ENCODE measurements at regions not wholly inside any gene's neighbourhood (a gene's known extent, or its start where the extent isn't known, plus 50 kb on each side); places are given as distances from the start of the nearest gene placed in this dataset.
A peak's percentile ranks its signal among the peaks of the same experiment; 100 is the strongest.

GRCh38 chr3:10763817-10764258 lies 52.2 kb upstream of the SLC6A11 start:
- Mint-ChIP-seq H3K4me1 (peaks cover 8% of the 10 kb centered on the region), H3K4me3 (no peak overlapping the region), H3K36me3 (no peaks in the 10 kb centered on the region), H3K9me3 (peaks cover 5% of the 10 kb centered on the region), H3K27me3 (ENCODE audit: low read depth) (no peaks in the 10 kb centered on the region; the same call in 1 of the 2 replicates), H3K27ac (no peak overlapping the region)
- ATAC-seq, result no peak
- DNase-seq (ENCODE audit: low spot score), result no peak
- POLR2A ChIA-PET, result no interaction called here
- TF ChIP-seq CREB1 (CRISPR knock-in tag; IDR thresholded peaks at IDR 0.05), result no peak
- TF ChIP-seq EMX1 (CRISPR knock-in tag; IDR thresholded peaks at IDR 0.05), result no peak
- TF ChIP-seq ELF4 (CRISPR knock-in tag; IDR thresholded peaks at IDR 0.05; ENCODE audit: low read depth), result no peak
- TF ChIP-seq, protein P1, sequence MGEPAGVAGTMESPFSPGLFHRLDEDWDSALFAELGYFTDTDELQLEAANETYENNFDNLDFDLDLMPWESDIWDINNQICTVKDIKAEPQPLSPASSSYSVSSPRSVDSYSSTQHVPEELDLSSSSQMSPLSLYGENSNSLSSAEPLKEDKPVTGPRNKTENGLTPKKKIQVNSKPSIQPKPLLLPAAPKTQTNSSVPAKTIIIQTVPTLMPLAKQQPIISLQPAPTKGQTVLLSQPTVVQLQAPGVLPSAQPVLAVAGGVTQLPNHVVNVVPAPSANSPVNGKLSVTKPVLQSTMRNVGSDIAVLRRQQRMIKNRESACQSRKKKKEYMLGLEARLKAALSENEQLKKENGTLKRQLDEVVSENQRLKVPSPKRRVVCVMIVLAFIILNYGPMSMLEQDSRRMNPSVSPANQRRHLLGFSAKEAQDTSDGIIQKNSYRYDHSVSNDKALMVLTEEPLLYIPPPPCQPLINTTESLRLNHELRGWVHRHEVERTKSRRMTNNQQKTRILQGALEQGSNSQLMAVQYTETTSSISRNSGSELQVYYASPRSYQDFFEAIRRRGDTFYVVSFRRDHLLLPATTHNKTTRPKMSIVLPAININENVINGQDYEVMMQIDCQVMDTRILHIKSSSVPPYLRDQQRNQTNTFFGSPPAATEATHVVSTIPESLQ (CRISPR knock-in tag; IDR thresholded peaks at IDR 0.05), result no peak
- TF ChIP-seq, protein P2, sequence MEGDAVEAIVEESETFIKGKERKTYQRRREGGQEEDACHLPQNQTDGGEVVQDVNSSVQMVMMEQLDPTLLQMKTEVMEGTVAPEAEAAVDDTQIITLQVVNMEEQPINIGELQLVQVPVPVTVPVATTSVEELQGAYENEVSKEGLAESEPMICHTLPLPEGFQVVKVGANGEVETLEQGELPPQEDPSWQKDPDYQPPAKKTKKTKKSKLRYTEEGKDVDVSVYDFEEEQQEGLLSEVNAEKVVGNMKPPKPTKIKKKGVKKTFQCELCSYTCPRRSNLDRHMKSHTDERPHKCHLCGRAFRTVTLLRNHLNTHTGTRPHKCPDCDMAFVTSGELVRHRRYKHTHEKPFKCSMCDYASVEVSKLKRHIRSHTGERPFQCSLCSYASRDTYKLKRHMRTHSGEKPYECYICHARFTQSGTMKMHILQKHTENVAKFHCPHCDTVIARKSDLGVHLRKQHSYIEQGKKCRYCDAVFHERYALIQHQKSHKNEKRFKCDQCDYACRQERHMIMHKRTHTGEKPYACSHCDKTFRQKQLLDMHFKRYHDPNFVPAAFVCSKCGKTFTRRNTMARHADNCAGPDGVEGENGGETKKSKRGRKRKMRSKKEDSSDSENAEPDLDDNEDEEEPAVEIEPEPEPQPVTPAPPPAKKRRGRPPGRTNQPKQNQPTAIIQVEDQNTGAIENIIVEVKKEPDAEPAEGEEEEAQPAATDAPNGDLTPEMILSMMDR (IDR thresholded peaks at IDR 0.05), result no peak
- no peak for TF ChIP-seq TEAD1 (CRISPR knock-in tag; IDR thresholded peaks at IDR 0.05)
- TF ChIP-seq MYBL2 (CRISPR knock-in tag; IDR thresholded peaks at IDR 0.05), result no peak
- TF ChIP-seq, protein P3, sequence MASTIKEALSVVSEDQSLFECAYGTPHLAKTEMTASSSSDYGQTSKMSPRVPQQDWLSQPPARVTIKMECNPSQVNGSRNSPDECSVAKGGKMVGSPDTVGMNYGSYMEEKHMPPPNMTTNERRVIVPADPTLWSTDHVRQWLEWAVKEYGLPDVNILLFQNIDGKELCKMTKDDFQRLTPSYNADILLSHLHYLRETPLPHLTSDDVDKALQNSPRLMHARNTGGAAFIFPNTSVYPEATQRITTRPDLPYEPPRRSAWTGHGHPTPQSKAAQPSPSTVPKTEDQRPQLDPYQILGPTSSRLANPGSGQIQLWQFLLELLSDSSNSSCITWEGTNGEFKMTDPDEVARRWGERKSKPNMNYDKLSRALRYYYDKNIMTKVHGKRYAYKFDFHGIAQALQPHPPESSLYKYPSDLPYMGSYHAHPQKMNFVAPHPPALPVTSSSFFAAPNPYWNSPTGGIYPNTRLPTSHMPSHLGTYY (CRISPR knock-in tag; IDR thresholded peaks at IDR 0.05), result no peak
- no peak for TF ChIP-seq ZNF138 (CRISPR knock-in tag; conservative IDR thresholded peaks at IDR 0.05)
- no peak for TF ChIP-seq NFYB (CRISPR knock-in tag; conservative IDR thresholded peaks at IDR 0.05; ENCODE audit: low read depth)
- TF ChIP-seq, protein P4, sequence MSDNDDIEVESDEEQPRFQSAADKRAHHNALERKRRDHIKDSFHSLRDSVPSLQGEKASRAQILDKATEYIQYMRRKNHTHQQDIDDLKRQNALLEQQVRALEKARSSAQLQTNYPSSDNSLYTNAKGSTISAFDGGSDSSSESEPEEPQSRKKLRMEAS (CRISPR knock-in tag; IDR thresholded peaks at IDR 0.05), result no peak
- TF ChIP-seq, protein P5, sequence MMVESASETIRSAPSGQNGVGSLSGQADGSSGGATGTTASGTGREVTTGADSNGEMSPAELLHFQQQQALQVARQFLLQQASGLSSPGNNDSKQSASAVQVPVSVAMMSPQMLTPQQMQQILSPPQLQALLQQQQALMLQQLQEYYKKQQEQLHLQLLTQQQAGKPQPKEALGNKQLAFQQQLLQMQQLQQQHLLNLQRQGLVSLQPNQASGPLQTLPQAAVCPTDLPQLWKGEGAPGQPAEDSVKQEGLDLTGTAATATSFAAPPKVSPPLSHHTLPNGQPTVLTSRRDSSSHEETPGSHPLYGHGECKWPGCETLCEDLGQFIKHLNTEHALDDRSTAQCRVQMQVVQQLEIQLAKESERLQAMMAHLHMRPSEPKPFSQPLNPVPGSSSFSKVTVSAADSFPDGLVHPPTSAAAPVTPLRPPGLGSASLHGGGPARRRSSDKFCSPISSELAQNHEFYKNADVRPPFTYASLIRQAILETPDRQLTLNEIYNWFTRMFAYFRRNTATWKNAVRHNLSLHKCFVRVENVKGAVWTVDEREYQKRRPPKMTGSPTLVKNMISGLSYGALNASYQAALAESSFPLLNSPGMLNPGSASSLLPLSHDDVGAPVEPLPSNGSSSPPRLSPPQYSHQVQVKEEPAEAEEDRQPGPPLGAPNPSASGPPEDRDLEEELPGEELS (CRISPR knock-in tag; IDR thresholded peaks at IDR 0.05), result no peak
- CTCF ChIA-PET, result interaction anchor here (1.0 to 4.3 kb wide), 4 partner anchors 9 to 297 kb away, joined by 3 to 44 read pairs (median 4); no protein-coding TSS in a partner anchor

- ChIA-PET CTCF (interaction anchor here (0.8 to 4.3 kb wide), 5 partner anchors 8 to 442 kb away, joined by 3 to 44 read pairs (median 4); no protein-coding TSS in a partner anchor), POLR2A (no interaction called here)
- H3K4me3 Mint-ChIP-seq, result no peak overlapping the region
- no peak overlapping the region for H3K27ac Mint-ChIP-seq
- H3K4me1 Mint-ChIP-seq, result peaks cover 8% of the 10 kb centered on the region
- DNase-seq (ENCODE audit: low spot score) (no peak), ATAC-seq (peak; percentile 62)
- TF ChIP-seq NFYB (CRISPR knock-in tag; conservative IDR thresholded peaks at IDR 0.05; ENCODE audit: low read depth) (no peak), HMGA2 (CRISPR knock-in tag; IDR thresholded peaks at IDR 0.05) (no peak), ESRRA (CRISPR knock-in tag; IDR thresholded peaks at IDR 0.05; ENCODE audit: borderline replicate concordance) (no peak)
- TF ChIP-seq, protein P6, sequence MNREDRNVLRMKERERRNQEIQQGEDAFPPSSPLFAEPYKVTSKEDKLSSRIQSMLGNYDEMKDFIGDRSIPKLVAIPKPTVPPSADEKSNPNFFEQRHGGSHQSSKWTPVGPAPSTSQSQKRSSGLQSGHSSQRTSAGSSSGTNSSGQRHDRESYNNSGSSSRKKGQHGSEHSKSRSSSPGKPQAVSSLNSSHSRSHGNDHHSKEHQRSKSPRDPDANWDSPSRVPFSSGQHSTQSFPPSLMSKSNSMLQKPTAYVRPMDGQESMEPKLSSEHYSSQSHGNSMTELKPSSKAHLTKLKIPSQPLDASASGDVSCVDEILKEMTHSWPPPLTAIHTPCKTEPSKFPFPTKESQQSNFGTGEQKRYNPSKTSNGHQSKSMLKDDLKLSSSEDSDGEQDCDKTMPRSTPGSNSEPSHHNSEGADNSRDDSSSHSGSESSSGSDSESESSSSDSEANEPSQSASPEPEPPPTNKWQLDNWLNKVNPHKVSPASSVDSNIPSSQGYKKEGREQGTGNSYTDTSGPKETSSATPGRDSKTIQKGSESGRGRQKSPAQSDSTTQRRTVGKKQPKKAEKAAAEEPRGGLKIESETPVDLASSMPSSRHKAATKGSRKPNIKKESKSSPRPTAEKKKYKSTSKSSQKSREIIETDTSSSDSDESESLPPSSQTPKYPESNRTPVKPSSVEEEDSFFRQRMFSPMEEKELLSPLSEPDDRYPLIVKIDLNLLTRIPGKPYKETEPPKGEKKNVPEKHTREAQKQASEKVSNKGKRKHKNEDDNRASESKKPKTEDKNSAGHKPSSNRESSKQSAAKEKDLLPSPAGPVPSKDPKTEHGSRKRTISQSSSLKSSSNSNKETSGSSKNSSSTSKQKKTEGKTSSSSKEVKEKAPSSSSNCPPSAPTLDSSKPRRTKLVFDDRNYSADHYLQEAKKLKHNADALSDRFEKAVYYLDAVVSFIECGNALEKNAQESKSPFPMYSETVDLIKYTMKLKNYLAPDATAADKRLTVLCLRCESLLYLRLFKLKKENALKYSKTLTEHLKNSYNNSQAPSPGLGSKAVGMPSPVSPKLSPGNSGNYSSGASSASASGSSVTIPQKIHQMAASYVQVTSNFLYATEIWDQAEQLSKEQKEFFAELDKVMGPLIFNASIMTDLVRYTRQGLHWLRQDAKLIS (CRISPR knock-in tag; IDR thresholded peaks at IDR 0.05; ENCODE audit: borderline replicate concordance), result no peak
- TF ChIP-seq, protein P7, sequence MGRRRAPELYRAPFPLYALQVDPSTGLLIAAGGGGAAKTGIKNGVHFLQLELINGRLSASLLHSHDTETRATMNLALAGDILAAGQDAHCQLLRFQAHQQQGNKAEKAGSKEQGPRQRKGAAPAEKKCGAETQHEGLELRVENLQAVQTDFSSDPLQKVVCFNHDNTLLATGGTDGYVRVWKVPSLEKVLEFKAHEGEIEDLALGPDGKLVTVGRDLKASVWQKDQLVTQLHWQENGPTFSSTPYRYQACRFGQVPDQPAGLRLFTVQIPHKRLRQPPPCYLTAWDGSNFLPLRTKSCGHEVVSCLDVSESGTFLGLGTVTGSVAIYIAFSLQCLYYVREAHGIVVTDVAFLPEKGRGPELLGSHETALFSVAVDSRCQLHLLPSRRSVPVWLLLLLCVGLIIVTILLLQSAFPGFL (CRISPR knock-in tag; IDR thresholded peaks at IDR 0.05; ENCODE audit: borderline replicate concordance), result no peak
- TF ChIP-seq, protein P8, sequence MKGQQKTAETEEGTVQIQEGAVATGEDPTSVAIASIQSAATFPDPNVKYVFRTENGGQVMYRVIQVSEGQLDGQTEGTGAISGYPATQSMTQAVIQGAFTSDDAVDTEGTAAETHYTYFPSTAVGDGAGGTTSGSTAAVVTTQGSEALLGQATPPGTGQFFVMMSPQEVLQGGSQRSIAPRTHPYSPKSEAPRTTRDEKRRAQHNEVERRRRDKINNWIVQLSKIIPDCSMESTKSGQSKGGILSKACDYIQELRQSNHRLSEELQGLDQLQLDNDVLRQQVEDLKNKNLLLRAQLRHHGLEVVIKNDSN (CRISPR knock-in tag; IDR thresholded peaks at IDR 0.05), result no peak
- H3K36me3 Mint-ChIP-seq, result no peaks in the 10 kb centered on the region
- H3K9me3 Mint-ChIP-seq, result peaks cover 7% of the 10 kb centered on the region
- no peaks in the 10 kb centered on the region; the same call in 1 of the 2 replicates for H3K27me3 Mint-ChIP-seq (ENCODE audit: low read depth)
Measured at GRCh38 chr3:10764259-10765051, 51.6 kb upstream of the SLC6A11 start.
